Suppressor macrophage (primary cell): ENCODE measurements at regions not wholly inside any gene's neighbourhood (a gene's known extent, or its start where the extent isn't known, plus 50 kb on each side); places are given as distances from the start of the nearest gene placed in this dataset.
"Not testable (repeated sequence)": the region's sequence is repeated elsewhere in the genome, so short reads cannot be mapped to it uniquely, and the experiment has no call there.

ENCODE experiments used
- DNase-seq, 4 experiments: peaks; one replicate each; pipeline ENCODE4 v3.0.0-alpha.2; 2020 to 2022

DNA sequence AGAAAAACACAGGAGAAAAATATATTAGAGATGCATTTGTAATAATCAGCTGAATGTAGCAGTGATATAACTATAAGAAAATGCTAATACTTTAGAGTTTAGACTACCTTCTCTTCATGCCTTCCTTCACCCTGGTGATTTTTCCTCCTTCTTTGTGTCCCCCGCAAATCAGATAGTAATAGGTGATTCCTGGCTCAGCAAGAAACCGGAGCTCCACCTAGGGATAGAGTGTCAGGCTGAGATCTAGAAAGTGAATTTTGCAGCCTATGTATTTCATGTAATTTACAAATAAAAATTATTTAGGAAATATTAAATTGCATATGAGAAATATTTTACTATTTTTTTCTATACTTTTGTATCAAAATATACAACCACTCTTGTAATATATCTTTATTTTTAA is 109.8 kb upstream of the ST8SIA4 start:
- no peak for DNase-seq

DNA sequence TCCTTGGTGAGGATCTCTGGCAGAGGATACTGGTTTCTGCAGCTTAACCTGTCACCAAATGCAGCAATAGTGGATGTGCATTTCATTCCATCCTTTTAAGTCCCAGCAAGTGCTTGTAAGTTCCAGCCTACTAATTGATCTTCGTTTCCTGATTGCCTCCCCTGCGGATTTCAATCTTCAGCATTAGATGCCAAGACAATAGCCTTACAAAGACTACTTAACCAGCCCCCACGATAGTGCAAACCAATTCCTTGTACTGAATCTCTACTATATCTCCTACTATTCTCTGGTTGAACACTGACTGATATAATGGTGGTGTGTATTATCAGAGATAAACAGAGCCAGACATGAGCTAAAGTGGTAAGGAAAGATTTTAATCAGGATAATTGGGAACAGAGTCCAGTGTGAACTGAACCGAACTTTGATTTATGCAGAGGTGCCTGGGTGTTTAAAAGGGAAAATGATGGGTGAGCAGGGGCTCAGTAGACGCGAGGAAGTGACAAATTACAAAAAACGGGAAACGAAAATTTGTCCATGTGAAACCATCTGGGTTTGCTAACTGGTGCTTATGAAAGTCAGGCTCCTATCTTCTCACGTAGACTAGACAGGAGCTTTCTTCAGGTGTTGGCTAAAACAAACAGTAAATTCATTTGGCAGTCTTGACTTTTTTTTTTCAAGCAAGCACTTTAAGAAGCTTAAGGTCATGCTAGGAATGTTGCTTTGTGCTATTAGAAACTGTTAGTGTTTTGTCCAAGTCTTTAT is 106.9 kb upstream of the ST8SIA4 start:
- DNase-seq = no peak

DNA sequence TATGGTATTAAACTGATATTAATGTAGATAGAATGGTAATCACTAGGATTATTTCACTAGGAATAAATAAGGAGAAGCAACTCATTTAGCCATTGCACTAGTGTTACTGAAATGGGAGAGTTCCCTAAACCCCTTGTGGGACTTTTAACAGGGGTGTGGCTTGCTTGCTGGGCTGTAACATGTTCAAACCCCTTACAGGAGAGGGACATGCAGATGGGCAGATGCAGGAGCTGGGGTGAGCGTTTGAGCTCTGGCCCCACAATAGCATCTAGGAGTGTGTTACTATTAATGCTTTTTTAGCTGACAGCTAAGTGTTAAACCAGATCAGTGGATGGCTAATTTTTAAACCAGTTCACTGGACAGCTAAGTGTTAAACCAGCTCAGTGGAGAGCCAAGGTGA is 89.3 kb upstream of the ST8SIA4 start:
- no peak for DNase-seq

DNA sequence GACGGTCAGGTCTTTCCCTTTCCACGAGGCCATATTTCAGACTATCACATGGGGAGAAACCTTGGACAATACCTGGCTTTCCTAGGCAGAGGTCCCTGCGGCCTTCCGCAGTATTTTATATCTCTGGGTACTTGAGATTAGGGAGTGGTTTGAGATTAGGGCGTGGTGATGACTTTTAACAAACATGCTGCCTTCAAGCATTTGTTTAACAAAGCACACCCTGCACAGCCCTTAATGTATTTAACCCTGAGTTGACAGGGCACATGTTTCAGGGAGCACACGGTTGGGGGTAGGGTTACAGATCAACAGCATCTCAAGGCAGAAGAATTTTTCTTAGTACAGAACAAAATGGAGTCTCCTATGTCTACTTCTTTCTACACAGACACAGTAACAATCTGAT is 80.5 kb upstream of the ST8SIA4 start:
- not testable (repeated sequence) for DNase-seq

DNA sequence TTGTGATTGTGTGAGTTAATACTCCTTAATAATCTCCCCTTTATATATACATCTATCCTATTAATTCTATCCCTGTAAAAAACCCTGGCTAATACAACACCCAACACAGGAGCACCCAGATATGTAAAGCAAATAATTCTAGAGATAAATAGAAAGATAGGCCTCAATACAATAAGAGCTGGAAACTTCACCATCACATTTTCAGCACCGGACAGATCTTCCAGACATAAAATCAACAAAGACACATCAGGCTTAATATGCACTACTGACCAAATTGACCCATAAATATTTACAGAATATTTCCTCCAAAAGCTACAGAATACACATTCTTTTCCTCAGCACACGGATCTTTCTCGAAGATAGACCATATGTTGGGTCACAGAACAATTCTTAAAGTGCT is 71.0 kb upstream of the ST8SIA4 start:
- DNase-seq = no peak

DNA sequence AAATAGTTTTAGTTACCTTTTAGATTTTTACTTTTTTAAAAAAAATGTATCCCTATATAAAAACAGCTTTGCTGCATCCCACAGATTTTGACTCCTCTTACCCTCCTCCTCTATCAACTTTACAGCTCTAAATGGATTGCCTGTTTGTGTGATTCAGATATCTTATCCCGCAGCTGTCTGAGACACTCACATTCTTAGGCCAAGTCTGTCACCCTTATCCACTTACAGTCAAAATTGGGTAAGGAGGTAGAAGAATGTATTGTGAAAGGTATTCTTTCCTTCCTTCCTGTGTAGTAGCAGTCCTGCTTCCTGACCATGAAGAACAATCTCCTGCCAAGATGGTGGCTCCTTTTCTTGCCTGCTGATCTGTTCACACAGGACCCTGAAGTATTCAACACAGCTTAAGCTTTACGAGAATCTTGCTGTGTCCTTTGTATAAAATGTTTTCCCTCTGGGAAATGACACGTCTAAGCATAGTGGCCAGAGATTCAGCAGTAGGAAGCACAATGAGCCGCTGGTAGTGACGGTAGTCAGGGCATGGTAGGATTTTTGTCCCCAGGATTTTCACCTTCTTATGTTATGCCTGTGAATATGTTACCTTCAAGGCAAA is 67.7 kb upstream of the ST8SIA4 start:
- no peak for DNase-seq

DNA sequence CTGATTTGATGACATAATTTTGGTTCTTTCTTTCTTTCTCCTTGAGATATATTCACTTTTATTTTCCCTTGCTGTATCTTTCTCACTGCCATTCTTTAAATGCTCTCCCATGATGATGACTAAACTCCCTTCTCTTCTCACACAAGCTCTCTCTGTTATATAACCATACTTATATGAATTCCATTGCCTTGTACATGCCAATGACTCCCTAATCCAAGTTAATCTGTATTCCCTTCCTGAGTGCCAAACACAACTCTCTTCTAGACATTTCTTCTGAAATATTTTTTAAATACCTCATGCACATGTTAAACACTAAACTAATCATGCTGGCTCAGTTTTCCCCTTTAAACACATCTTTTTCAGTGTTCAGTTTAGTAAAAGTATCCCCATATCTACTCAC is 62.2 kb upstream of the ST8SIA4 start:
- DNase-seq = no peak
